AG04450 (cell line): ENCODE measurements at regions not wholly inside any gene's neighbourhood (a gene's known extent, or its start where the extent isn't known, plus 50 kb on each side); places are given as distances from the start of the nearest gene placed in this dataset.

Source experiments
- CTCF ChIA-PET: fragments of 300-600, 350-600 bp; formaldehyde crosslinking; extraction: SDS; loops from one replicate; lab custom pipeline; 2022; ENCODE audit warnings: antibody characterized with exemption, inconsistent platforms; lab: Charles Lee
- POLR2A ChIA-PET: fragments of 350-600 bp; formaldehyde crosslinking; extraction: SDS; loops from one replicate; lab custom pipeline; 2021; ENCODE audit warnings: antibody characterized with exemption, inconsistent platforms; lab: Yijun Ruan, JAX
- DNase-seq: peaks from one replicate; pipeline ENCODE4 v3.0.0-alpha.2; 2011; ENCODE audit warnings: low read depth, low spot score
- H3K27ac ChIP-seq: one replicate; pipeline ENCODE4 v1.5.1; 2012; ENCODE audit warnings: low read depth, low read length, control low read depth
- H3K27me3 ChIP-seq: one replicate; pipeline ENCODE4 v1.6.0; 2012; ENCODE audit warnings: low read length; ENCODE audit not compliant: control insufficient read depth, insufficient read depth
- H3K4me3 ChIP-seq: 2 replicates; pipeline ENCODE4 v1.5.1; 2011; ENCODE audit warnings: mild to moderate bottlenecking, low read depth, low read length, control low read depth
- H3K9me3 ChIP-seq: 2 replicates; pipeline ENCODE4 v1.5.1; 2012; ENCODE audit warnings: low read length; ENCODE audit not compliant: control insufficient read depth, insufficient read depth
- CTCF ChIP-seq: IDR thresholded peaks from 2 replicates; pipeline ENCODE4 v1.5.1; 2011; ENCODE audit warnings: low read depth, low read length, control low read depth, inconsistent platforms

GRCh38 chr22:47884200-47884599, 1121.8 kb downstream of the TBC1D22A start:
- CTCF ChIA-PET = no interaction called here
- peaks cover 73% of the 10 kb centered on the region for H3K9me3 ChIP-seq
- no peak for DNase-seq

GRCh38 chr22:47883757-47884156, 1121.3 kb downstream of the TBC1D22A start:
- DNase-seq = no peak
- H3K27ac ChIP-seq = no peak overlapping the region
- H3K4me3 ChIP-seq = no peak overlapping the region
- H3K27me3 ChIP-seq = no peaks in the 10 kb centered on the region
- POLR2A ChIA-PET = no interaction called here
- CTCF ChIA-PET = no interaction called here
- H3K9me3 ChIP-seq = peaks cover 73% of the 10 kb centered on the region
- TF ChIP-seq CTCF = no peak

More at GRCh38 chr22:47884200-47884599, 1121.8 kb downstream of the TBC1D22A start:
- no peak overlapping the region for H3K27ac ChIP-seq
- H3K4me3 ChIP-seq = no peak overlapping the region
- no peaks in the 10 kb centered on the region for H3K27me3 ChIP-seq
- TF ChIP-seq CTCF = no peak
- POLR2A ChIA-PET = no interaction called here

GRCh38 chr22:47879346-47879745, 1116.9 kb downstream of the TBC1D22A start:
- no peak for TF ChIP-seq CTCF
- no peak for DNase-seq
- CTCF ChIA-PET = no interaction called here
- H3K27me3 ChIP-seq = no peaks in the 10 kb centered on the region
- peaks cover 60% of the 10 kb centered on the region for H3K9me3 ChIP-seq
- H3K27ac ChIP-seq = no peak overlapping the region
- H3K4me3 ChIP-seq = no peak overlapping the region
- POLR2A ChIA-PET = no interaction called here

- Histone ChIP-seq H3K27ac (no peak overlapping the region), H3K27me3 (no peaks in the 10 kb centered on the region), H3K9me3 (peaks cover 55% of the 10 kb centered on the region), H3K4me3 (no peak overlapping the region)
- no peak for DNase-seq
- ChIA-PET POLR2A (no interaction called here), CTCF (no interaction called here)
- TF ChIP-seq CTCF = no peak
These were observed 1116.0 kb downstream of the TBC1D22A start for GRCh38 chr22:47878460-47878859.

DNA sequence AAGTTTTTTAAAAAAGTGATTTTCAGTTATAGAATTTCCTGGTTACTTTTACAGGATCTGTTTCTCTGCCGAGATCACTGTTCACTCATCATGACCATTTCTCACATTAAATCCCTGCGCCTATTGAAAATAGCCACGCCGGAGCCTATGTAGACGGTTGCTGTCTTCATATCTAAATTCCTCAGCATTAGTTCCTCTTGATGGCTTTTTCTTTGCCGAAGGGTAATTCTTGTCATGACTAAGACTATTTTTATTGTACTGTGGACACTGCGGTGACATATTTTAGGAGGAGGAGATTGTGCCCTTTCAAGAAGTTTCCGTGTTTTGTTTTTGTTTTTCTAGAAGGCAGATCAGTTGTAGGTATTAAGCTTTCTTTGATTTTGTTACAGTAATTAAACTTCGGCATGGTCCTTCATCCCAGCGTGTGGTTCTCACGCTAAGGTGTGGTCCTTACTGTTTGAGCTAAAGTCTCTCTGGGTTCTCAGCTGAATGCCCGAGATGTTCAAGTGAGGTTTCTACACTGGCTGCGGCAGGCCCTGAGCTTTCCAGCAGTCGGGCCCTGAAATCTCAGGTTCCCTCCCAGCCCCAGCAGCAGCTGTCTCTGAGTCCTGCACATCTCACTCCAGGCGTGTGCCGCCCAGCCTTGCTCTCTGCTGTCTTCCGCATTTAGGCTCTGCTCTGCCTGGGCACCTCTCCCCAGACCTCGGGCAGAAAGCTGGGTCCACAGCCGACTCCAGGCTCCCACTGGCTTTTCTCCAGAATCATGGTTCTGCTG, 1110.5 kb downstream of the TBC1D22A start:
- no peaks in the 10 kb centered on the region for H3K27me3 ChIP-seq
- no peak overlapping the region for H3K4me3 ChIP-seq
- POLR2A ChIA-PET = no interaction called here
- DNase-seq = no peak
- H3K27ac ChIP-seq = no peak overlapping the region
- CTCF ChIA-PET = no interaction called here
- peaks cover 25% of the 10 kb centered on the region for H3K9me3 ChIP-seq
- no peak for TF ChIP-seq CTCF
